ENCODE measurements at regions not wholly inside any gene's neighbourhood (a gene's known extent, or its start where the extent isn't known, plus 50 kb on each side); places are given as distances from the start of the nearest gene placed in this dataset.
A peak's percentile ranks its signal among the peaks of the same experiment; 100 is the strongest.

DNA sequence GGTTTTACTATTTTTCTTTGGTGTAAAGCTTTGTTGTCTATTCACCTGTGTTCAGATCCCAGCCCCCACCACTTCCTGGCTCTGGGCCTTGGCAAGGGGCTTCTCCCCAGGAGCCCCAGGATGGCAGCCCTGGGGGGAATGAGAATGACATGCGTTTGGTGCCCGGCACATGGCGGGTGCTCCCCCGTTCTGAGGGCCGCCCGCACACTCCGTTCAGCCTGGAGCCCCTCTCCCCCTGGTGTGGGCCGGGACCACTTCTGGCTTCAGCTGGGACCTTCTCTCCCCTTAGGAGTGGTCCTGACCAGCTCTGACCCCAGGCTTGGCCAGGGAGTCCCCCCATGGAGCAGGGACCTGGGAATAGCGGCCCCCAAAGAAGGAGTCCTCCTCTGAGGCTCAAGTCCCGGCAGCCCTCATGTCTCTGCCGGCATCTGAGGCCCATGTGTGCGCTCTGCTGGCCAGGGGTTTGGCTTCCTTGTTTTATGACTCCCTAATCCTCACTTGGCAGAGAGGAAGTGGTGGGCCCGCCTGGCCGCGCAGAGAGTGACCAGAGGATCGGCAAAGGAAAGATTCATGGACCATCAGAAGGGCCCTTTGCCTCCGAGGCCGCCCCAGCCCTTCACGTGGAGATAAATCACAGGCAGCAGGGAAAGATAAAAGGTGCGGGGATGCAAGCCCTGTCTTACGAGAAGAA lies 57.0 kb upstream of the LMX1B start:
- DNase-seq (ENCODE audit: low spot score in 2 of 2): no peak
- no peak for FAIRE-seq

DNA sequence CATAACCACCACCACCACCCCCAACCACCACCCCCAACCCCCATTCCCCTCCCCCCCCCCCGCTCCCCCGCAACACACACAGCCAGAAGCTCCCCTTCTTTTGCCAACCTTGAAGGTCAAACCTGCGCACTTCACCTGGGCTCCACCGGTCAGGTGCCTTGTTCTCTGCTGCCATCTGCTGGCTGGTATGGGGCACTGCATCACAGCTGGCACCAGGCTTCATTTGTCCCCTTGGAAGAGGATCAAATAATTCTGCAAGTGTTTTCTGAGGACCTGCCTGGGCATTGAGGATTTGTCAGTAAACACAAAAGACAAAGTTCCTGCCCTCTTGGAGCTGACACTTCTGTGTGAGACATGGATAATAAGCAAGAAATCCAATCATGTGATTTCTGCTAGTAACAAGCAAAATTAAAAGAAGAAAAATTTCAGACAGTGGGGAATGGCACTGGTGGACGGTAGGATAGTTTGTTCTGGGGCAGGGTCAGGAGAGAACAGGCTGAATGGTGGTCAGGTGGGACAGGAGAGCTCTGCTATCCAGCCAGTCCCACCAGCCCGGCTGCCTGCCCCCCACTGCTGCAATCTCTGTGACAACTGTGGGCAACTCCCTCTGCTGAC lies 55.6 kb upstream of the LMX1B start:
- FAIRE-seq (no peak), DNase-seq (ENCODE audit: low spot score in 2 of 2) (peak; percentile 69 to 84)

DNA sequence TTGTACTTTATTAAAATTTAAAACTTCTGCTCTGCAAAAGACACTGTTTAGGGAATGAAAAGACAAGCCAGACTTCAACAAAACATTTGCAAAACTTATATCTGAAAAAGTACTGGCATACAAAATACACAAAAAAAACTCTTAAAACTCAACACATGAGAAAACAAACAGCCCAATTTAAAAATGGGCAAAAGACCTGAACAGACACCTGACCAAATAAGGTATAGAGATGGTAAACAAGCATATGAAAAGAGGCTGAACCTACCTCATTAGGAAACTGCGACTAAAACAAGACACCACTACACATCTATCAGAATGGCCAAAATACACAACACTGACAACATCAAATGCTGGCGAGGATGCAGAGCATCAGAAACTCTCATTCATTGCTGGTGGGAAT lies 54.4 kb upstream of the LMX1B start:
- FAIRE-seq (no peak), DNase-seq (ENCODE audit: low spot score in 2 of 2) (no peak)

DNA sequence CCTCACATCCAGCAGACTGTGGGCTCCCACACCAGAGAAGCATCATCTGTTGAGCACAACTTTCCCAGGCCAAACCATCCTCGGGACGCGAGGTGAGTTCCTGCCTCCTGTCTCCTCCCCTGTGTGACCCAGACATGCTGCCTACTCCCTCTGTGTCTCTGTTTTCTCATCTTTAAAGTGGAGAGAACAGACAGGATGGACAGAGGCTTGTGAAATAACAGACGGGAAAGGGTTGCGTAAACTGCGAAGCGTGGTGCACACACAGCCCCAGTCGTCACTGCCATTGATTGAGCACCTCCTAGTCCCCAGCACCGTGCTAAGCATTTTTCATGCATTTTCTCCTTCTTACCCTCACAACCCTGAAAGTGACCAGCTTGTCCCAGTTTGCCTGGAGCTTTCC lies 52.1 kb upstream of the LMX1B start:
- FAIRE-seq (no peak), DNase-seq (ENCODE audit: low spot score in 2 of 2) (no peak)

DNA sequence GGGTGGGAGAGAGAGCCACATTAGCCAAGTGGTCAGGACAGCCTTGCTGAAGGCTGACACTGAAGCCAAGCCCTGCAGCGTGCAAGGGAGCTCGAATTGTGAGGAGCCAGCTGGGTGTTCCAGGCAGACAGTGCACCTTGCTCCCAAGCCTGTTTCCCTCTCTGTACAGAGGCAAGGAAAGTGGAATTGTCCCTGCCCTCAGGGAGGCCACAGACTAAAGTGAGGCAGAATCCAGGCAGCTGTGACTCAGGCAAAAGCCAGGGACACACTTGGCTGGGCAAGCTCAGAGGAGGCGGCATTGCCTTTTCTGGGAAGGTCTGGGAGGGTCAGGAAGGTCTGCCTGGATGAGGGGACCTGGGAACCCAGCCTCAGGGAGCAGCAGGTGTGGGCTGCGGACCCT lies 50.2 kb upstream of the LMX1B start:
- FAIRE-seq (no peak), DNase-seq (ENCODE audit: low spot score in 2 of 2) (no peak)

Data from frontal cortex (tissue), 3 donors.